GM21825 (cell line): ENCODE measurements at regions not wholly inside any gene's neighbourhood (a gene's known extent, or its start where the extent isn't known, plus 50 kb on each side); places are given as distances from the start of the nearest gene placed in this dataset.

Experiments
- ATAC-seq: cut with Tn5 transposase; IDR thresholded peaks from one replicate; pipeline ENCODE4 v1.9.1; 2021; ENCODE audit warnings: mild to moderate bottlenecking, moderate library complexity; ENCODE audit not compliant: unreplicated experiment

- no peak for ATAC-seq
Measured at GRCh38 chr18:25651553-25651952, 299.6 kb upstream of the ZNF521 start.

- no peak for ATAC-seq
Measured at GRCh38 chr18:25650201-25650941, 298.4 kb upstream of the ZNF521 start.

- no peak for ATAC-seq
Measured at GRCh38 chr18:25648716-25649260, 296.8 kb upstream of the ZNF521 start.

- ATAC-seq, result no peak
Measured at GRCh38 chr18:25647404-25647803, 295.4 kb upstream of the ZNF521 start.

GRCh38 chr18:25646971-25647370, 295.0 kb upstream of the ZNF521 start:
- ATAC-seq, result no peak

GRCh38 chr18:25639596-25639995, 287.6 kb upstream of the ZNF521 start:
- no peak for ATAC-seq

- ATAC-seq, result no peak
Measured at GRCh38 chr18:25633563-25633962, 281.6 kb upstream of the ZNF521 start.

- ATAC-seq, result no peak
Measured at GRCh38 chr18:25630682-25631081, 278.7 kb upstream of the ZNF521 start.

- ATAC-seq, result no peak
Measured at GRCh38 chr18:25621682-25622081, 269.7 kb upstream of the ZNF521 start.

- no peak for ATAC-seq
Measured at GRCh38 chr18:25621144-25621543, 269.2 kb upstream of the ZNF521 start.

- ATAC-seq, result no peak
Measured at GRCh38 chr18:25614168-25614567, 262.2 kb upstream of the ZNF521 start.

GRCh38 chr18:25612466-25612865, 260.5 kb upstream of the ZNF521 start:
- no peak for ATAC-seq

- ATAC-seq, result no peak
Measured at GRCh38 chr18:25608091-25608490, 256.1 kb upstream of the ZNF521 start.

- no peak for ATAC-seq
Measured at GRCh38 chr18:25604894-25605597, 253.1 kb upstream of the ZNF521 start.

- no peak for ATAC-seq
Measured at GRCh38 chr18:25604196-25604893, 252.4 kb upstream of the ZNF521 start.

- ATAC-seq, result no peak
Measured at GRCh38 chr18:25599443-25599842, 247.5 kb upstream of the ZNF521 start.

- no peak for ATAC-seq
Measured at GRCh38 chr18:25597476-25597875, 245.5 kb upstream of the ZNF521 start.

- ATAC-seq, result no peak
Measured at GRCh38 chr18:25595274-25596060, 243.5 kb upstream of the ZNF521 start.

- ATAC-seq, result no peak
Measured at GRCh38 chr18:25594351-25594750, 242.4 kb upstream of the ZNF521 start.

- ATAC-seq, result no peak
Measured at GRCh38 chr18:25592804-25593360, 240.9 kb upstream of the ZNF521 start.
